Cerebellar cortex (tissue), 1 donor: ENCODE measurements at regions not wholly inside any gene's neighbourhood (a gene's known extent, or its start where the extent isn't known, plus 50 kb on each side); places are given as distances from the start of the nearest gene placed in this dataset.
"Not testable (repeated sequence)": the region's sequence is repeated elsewhere in the genome, so short reads cannot be mapped to it uniquely, and the experiment has no call there.

Experiments used
- DNase-seq: peaks from one replicate; pipeline ENCODE4 v3.0.0-alpha.2; 2015; ENCODE audit warnings: low spot score

- no peak for DNase-seq
Observed at GRCh38 chr5:158514986-158515359, 584.7 kb downstream of the EBF1 start.

DNA sequence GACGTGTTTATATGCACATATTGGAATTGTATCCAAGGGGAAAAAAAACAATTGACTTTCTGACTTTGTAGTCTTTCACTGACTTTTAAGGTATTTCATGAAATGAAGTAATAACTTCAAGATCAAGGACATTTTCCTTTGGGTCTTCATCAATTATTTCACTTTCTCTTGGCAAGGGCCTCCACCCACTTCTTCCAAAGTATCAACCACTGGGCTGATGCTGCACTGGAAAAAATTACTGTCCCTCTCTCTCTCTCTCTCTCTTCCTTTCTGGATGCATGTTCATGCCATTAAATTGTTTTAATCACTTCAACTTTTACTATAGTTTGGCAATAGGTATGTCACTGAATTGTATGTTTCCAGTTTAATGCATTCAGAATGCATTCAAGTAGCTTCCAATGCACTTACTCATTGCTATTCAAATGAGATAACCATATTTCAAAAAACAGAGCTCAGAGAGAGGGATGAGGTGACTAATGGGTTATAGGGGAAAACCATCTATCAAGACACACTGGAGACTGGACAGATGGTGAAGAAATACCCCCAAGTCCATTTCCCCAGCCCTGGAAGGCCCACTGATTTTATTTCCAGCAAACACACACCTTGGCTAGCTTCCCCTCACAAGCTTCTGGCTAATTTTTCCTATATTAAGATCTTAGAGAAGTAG, 585.3 kb downstream of the EBF1 start:
- no peak for DNase-seq

DNA sequence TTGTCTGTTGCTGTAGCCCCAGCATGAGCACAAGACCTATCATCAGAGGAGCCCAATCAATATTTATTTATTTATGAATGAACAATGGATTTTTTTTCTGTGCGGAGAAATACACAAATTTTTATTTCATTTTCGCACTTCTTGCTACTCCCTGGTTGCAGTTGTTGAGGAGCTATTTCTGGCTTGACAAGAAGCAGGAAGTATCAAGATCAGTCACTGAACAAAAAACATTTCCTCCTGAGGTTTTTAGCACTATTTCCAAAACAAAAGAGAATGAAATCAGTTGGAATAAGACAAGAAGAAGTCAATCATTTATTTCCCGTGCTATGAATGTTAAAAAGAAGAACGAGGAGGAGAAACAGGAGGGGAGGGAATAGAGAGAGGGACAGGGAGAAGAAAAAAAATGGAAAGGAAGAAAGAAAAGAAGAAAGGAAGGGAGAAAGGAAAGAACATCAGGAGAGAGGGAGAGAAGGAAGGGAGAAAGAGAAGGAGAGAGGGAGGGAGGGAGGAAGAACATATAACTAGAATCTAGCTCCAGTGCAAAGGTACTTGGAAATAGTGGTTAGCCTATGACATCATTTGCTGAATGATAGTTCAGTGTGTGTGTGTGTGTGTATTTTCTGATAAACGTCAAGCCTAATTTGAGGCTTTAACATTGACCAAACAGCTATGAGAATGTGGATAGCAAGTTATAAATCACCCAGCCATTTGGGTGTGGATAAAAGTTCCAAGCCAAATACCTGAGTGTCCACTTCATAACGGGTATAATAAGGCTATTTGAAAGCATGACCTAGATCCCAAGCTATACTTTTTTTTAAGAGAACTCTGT, 586.0 kb downstream of the EBF1 start:
- no peak for DNase-seq

DNA sequence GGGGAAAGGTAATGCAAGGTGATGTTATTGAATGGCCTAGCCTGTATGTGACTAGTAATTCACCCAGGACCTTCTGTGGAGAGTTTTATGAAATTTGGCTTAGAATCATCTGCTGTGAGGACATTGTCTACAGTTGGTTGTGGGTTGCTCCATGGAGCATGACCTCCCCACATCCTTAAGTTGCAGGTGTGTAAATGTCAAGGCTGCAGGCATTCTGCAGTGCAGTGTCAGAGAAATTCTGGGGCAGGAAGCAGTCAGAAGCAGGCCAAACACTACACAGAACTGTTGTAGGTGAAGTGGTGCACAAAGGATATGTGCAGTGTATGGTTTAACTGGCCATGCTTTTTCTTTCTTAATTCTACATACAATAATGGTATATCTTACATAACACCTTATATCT, 588.3 kb downstream of the EBF1 start:
- DNase-seq: no peak

DNA sequence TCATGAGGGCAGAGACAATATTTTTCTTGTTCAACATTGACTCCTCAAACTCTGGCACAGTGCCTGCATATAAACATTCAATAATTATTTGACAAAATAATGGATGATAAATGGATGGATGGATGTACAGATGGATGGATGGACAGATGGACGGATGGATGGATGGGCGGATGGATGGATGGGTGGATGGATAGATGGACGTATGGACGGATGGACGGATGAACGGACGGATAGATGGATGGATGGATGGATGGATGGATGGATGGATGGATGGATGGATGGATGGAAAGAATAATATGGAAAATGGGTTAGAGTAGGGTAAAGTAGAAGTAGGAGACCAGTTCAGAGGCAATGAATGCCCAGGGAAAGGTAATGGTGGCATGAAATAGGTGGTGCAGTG, 589.2 kb downstream of the EBF1 start:
- no peak for DNase-seq

- DNase-seq: no peak
Observed at GRCh38 chr5:158506648-158507047, 593.1 kb downstream of the EBF1 start.

- no peak for DNase-seq
Observed at GRCh38 chr5:158502686-158503085, 597.0 kb downstream of the EBF1 start.

GRCh38 chr5:158499892-158500418, 599.8 kb downstream of the EBF1 start:
- DNase-seq: no peak

- DNase-seq: no peak
Observed at GRCh38 chr5:158499075-158499891, 600.4 kb downstream of the EBF1 start.

- no peak for DNase-seq
Observed at GRCh38 chr5:158496624-158497023, 603.1 kb downstream of the EBF1 start.

- DNase-seq: no peak
Observed at GRCh38 chr5:158494541-158494940, 605.2 kb downstream of the EBF1 start.

DNA sequence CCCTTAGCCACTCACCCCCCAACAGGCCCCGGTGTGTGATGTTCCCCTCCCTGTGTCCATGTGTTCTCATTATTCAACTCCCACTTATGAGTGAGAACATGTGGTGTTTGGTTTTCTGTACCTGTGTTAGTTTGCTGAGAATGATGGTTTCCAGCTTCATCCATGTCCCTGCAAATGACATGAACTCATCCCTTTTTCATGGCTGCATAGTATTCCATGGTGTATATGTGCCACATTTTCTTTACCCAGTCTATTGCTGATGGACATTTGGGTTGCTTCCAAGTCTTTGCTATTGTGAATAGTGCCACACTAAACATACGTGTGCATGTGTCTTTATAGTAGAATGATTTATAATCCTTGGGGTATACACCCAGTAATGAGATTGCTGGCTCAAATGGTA, 605.7 kb downstream of the EBF1 start:
- DNase-seq: not testable (repeated sequence)

- DNase-seq: no peak
Observed at GRCh38 chr5:158492841-158493242, 606.9 kb downstream of the EBF1 start.

DNA sequence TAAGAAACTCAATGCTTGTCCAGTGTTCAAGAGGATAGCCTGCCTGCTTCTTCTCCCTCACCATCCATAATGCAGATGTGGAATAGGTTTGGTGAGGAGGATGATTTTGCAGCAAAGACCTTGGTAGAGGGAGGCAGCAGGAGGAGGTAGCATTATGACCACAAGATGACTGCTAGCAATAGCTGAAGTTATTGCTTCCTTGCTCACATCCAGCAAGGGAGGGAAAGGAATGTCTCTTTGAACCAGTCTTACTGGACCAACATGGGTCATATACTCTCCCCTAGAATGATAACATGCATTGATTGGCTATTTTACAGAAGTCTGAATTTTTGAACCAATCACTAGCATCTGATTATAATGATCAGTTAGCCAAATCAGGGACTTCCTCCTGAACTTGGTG, 607.6 kb downstream of the EBF1 start:
- DNase-seq: no peak

DNA sequence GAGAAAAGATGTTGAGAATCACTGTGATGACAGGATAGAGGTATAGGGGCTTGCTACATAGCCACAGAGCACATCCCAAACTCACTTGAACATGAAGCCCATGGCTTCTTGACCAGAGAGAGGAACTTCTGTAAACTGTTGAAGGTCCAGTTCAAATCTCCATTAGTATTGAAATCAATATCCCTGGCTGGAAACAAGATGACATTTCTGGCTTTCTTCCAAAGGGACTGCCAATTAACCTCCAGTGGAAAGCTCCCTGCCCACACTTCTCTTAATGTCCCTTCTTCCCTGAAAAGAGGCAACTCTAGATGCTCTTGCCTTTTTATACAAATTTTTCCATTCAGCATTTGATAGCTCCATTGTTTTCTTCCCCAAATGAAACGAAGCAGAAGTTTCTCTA, 612.1 kb downstream of the EBF1 start:
- no peak for DNase-seq

DNA sequence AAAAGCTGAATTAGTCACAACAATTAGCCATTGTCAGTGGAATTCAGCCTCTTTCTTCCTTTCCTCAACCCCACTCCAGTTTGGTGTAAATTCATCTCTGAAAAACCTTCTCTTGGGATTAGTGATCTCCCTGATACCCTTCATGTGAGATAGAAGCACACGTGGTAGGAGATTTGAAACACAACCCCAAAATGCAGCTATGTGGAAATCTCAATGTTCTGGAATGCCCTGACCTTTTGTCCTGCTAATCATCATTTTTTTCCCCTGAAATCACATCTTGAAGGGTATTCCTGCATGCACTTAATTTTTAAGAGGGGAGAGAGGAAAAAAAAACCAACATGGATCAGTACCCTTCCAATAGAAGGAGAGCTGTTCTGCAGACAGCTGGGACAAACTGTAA, 612.6 kb downstream of the EBF1 start:
- DNase-seq: no peak

DNA sequence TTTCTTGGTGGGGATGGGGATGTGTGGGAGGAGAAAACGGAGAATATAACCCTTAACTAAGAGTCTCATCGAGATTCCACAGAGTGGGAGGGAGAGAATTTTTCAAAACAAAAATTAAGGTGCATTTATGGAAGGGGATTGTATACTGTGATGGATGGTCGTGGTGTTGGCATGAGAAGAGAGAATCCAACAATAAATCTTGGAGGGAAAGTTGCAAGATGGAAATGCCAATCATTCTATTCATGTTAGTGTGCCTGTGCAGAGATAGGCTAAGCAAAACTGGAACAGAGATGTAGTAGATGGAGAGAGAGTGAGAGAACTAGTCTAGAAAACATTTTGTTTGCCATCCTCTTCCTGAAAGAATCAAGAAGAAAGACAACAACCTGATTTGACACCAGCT, 613.1 kb downstream of the EBF1 start:
- DNase-seq: no peak

GRCh38 chr5:158485604-158486081, 614.1 kb downstream of the EBF1 start:
- no peak for DNase-seq

DNA sequence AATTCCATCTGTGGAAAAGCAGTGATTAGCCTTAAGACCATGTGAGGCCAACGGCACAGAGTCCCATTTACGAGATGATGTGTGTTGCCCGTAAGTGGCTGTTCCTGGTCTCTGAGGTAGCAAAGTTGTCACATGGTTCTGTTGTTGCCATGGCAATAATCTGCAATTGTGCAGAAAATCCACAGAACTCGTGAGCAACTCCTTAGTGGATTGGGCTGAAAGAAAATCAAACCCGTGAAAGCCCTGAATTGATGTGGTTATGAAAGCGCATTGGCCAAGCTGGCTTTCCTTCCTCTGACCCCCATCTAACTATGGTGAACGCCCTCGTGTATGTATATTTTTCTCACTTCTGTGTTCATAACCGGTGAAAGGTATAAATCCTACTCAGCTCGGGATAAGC, 614.7 kb downstream of the EBF1 start:
- no peak for DNase-seq

DNA sequence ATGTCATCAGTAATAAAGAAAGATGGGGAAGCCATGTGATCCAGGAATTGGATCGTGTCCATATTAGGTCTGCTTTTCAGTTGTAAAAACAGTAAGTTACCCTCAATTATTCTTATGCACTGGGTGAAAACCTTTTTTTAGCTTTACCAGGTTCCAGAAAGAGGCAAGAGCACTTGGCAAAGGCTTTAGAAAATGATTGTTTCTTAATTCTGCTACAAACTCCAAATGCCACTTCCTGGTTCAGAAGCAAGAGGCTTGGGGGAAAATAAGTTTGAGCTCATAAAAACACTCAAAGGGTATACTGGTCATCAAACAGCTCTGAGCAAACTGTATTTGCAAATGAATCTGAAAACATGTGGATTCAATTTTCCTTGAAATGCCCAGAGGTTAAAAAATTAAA, 615.6 kb downstream of the EBF1 start:
- no peak for DNase-seq

GRCh38 chr5:158483281-158483860, 616.3 kb downstream of the EBF1 start:
- DNase-seq: no peak

DNA sequence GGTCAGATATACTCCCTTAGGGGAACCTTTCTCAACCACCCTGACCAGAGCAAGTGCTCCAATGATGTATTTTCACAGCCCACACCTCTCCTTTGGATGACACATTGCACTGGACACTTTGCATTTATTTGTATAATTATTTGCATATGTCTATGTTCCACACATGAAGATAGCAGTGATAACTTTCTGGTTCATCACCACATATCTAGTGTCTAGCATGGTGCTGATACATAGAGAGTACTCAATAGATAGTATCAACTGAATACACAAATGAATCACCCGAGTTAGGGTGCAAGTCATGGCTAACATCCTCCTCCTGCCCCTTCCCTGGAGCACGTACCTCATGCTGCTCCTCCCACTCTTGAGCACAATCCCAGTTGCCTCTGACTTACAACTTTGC, 617.6 kb downstream of the EBF1 start:
- no peak for DNase-seq
